HG02885 (cell line): ENCODE measurements at regions not wholly inside any gene's neighbourhood (a gene's known extent, or its start where the extent isn't known, plus 50 kb on each side); places are given as distances from the start of the nearest gene placed in this dataset.

Experiments used
- ATAC-seq: cut with Tn5 transposase; IDR thresholded peaks from one replicate; pipeline ENCODE4 v1.9.1; 2021; ENCODE audit warnings: mild to moderate bottlenecking; ENCODE audit not compliant: unreplicated experiment, poor library complexity

GRCh38 chr7:52506325-52506724 lies 529.1 kb upstream of the POM121L12 start:
- ATAC-seq = no peak

- no peak for ATAC-seq
Observed at GRCh38 chr7:52504561-52504960, 530.9 kb upstream of the POM121L12 start.

- no peak for ATAC-seq
Observed at GRCh38 chr7:52502281-52502680, 533.2 kb upstream of the POM121L12 start.

- ATAC-seq = no peak
Observed at GRCh38 chr7:52501696-52502095, 533.7 kb upstream of the POM121L12 start.

GRCh38 chr7:52500841-52501240 lies 534.6 kb upstream of the POM121L12 start:
- ATAC-seq = no peak

GRCh38 chr7:52498366-52498765 lies 537.1 kb upstream of the POM121L12 start:
- ATAC-seq = no peak

- ATAC-seq = no peak
Observed at GRCh38 chr7:52486267-52486666, 549.2 kb upstream of the POM121L12 start.

GRCh38 chr7:52482076-52482475 lies 553.4 kb upstream of the POM121L12 start:
- ATAC-seq = no peak

GRCh38 chr7:52481571-52481970 lies 553.9 kb upstream of the POM121L12 start:
- ATAC-seq = no peak

GRCh38 chr7:52479990-52480389 lies 555.4 kb upstream of the POM121L12 start:
- ATAC-seq = no peak

GRCh38 chr7:52475001-52475582 lies 560.3 kb upstream of the POM121L12 start:
- no peak for ATAC-seq

- ATAC-seq = no peak
Observed at GRCh38 chr7:52473756-52474155, 561.7 kb upstream of the POM121L12 start.

- ATAC-seq = no peak
Observed at GRCh38 chr7:52472006-52472620, 563.3 kb upstream of the POM121L12 start.

GRCh38 chr7:52465216-52465615 lies 570.2 kb upstream of the POM121L12 start:
- no peak for ATAC-seq

- ATAC-seq = no peak
Observed at GRCh38 chr7:52463341-52463740, 572.1 kb upstream of the POM121L12 start.

- no peak for ATAC-seq
Observed at GRCh38 chr7:52462474-52462873, 573.0 kb upstream of the POM121L12 start.

- ATAC-seq = no peak
Observed at GRCh38 chr7:52455571-52455970, 579.9 kb upstream of the POM121L12 start.

GRCh38 chr7:52450816-52451215 lies 584.6 kb upstream of the POM121L12 start:
- ATAC-seq = no peak

- no peak for ATAC-seq
Observed at GRCh38 chr7:52447581-52448180, 587.8 kb upstream of the POM121L12 start.

GRCh38 chr7:52436278-52436677 lies 599.2 kb upstream of the POM121L12 start:
- ATAC-seq = no peak

GRCh38 chr7:52431082-52431815 lies 604.2 kb upstream of the POM121L12 start:
- ATAC-seq = no peak
